Activated naive CD4-positive, alpha-beta T cell treated with anti-CD3 and anti-CD28 coated beads for 36 hours (primary cell): ENCODE measurements at regions not wholly inside any gene's neighbourhood (a gene's known extent, or its start where the extent isn't known, plus 50 kb on each side); places are given as distances from the start of the nearest gene placed in this dataset.

ENCODE experiments used
- CTCF ChIA-PET: fragments of 350-600 bp; sonication (Branson Sonifier 250); formaldehyde crosslinking; loops from one replicate; lab custom pipeline; 2021; ENCODE audit warnings: antibody characterized with exemption; lab: Charles Lee
- DNase-seq: peaks from one replicate; pipeline ENCODE4 v3.0.0-alpha.2; 2020
- H3K27ac Mint-ChIP-seq: one replicate; pipeline ENCODE4 v1.8.0; 2021; ENCODE audit warnings: mild to moderate bottlenecking, mixed read lengths
- H3K27me3 Mint-ChIP-seq: one replicate; pipeline ENCODE4 v1.8.0; 2021; ENCODE audit warnings: low read depth, mixed read lengths
- H3K36me3 Mint-ChIP-seq: one replicate; pipeline ENCODE4 v1.8.0; 2021; ENCODE audit warnings: low read depth, mixed read lengths
- H3K4me1 Mint-ChIP-seq: one replicate; pipeline ENCODE4 v1.8.0; 2021; ENCODE audit warnings: low read depth, mixed read lengths
- H3K4me3 Mint-ChIP-seq: one replicate; pipeline ENCODE4 v1.8.0; 2021; ENCODE audit warnings: mild to moderate bottlenecking, moderate library complexity, mixed read lengths
- H3K9me3 Mint-ChIP-seq: one replicate; pipeline ENCODE4 v1.8.0; 2021; ENCODE audit warnings: mixed read lengths
- intact Hi-C: fragments of 100-400 bp; cut with micrococcal nuclease; formaldehyde crosslinking; loops from one replicate; pipeline ENCODE4 v1.15.1; 2023

GRCh38 chr6:98498866-98499265, 335.5 kb upstream of the POU3F2 start:
- Mint-ChIP-seq H3K27ac (no peak overlapping the region), H3K4me1 (no peaks in the 10 kb centered on the region), H3K9me3 (no peaks in the 10 kb centered on the region), H3K27me3 (no peaks in the 10 kb centered on the region), H3K36me3 (no peaks in the 10 kb centered on the region), H3K4me3 (no peak overlapping the region)
- DNase-seq, result no peak
- CTCF ChIA-PET, result interaction anchor here (0.6 kb wide), 2 partner anchors 92 to 134 kb away, joined by 3 read pairs; no protein-coding TSS in a partner anchor
- intact Hi-C loops, result no loop called here

GRCh38 chr6:98514073-98514720, 320.2 kb upstream of the POU3F2 start:
- CTCF ChIA-PET, result no interaction called here

GRCh38 chr6:98514796-98515195, 319.6 kb upstream of the POU3F2 start:
- CTCF ChIA-PET, result no interaction called here
- DNase-seq, result no peak
- intact Hi-C loops, result no loop called here
- Mint-ChIP-seq H3K9me3 (peaks cover 1% of the 10 kb centered on the region), H3K36me3 (no peaks in the 10 kb centered on the region), H3K27ac (no peak overlapping the region), H3K27me3 (no peaks in the 10 kb centered on the region), H3K4me1 (no peaks in the 10 kb centered on the region), H3K4me3 (no peak overlapping the region)

More at GRCh38 chr6:98514073-98514720, 320.2 kb upstream of the POU3F2 start:
- DNase-seq, result no peak
- Mint-ChIP-seq H3K4me1 (no peaks in the 10 kb centered on the region), H3K9me3 (no peaks in the 10 kb centered on the region), H3K27ac (no peak overlapping the region), H3K36me3 (no peaks in the 10 kb centered on the region), H3K27me3 (no peaks in the 10 kb centered on the region), H3K4me3 (no peak overlapping the region)
- intact Hi-C loops, result no loop called here

- H3K4me1 Mint-ChIP-seq, result no peaks in the 10 kb centered on the region
- H3K9me3 Mint-ChIP-seq, result peaks cover 6% of the 10 kb centered on the region
- no peak overlapping the region for H3K27ac Mint-ChIP-seq
- H3K27me3 Mint-ChIP-seq, result no peaks in the 10 kb centered on the region
- no peaks in the 10 kb centered on the region for H3K36me3 Mint-ChIP-seq
- no peak overlapping the region for H3K4me3 Mint-ChIP-seq
- intact Hi-C loops, result no loop called here
- no peak for DNase-seq
- CTCF ChIA-PET, result no interaction called here
Observed at GRCh38 chr6:98516206-98516605, 318.2 kb upstream of the POU3F2 start.

- CTCF ChIA-PET, result interaction anchor here (0.7 kb wide), 1 partner anchor 376 kb away, joined by 3 read pairs; no protein-coding TSS in a partner anchor
- H3K27ac Mint-ChIP-seq, result no peak overlapping the region
- H3K4me1 Mint-ChIP-seq, result no peaks in the 10 kb centered on the region
- H3K27me3 Mint-ChIP-seq, result no peaks in the 10 kb centered on the region
- no peak for DNase-seq
- H3K4me3 Mint-ChIP-seq, result no peak overlapping the region
- intact Hi-C loops, result no loop called here
- no peaks in the 10 kb centered on the region for H3K36me3 Mint-ChIP-seq
- H3K9me3 Mint-ChIP-seq, result peaks cover 6% of the 10 kb centered on the region
Observed at GRCh38 chr6:98516866-98517265, 317.5 kb upstream of the POU3F2 start.

- no peak overlapping the region for H3K4me3 Mint-ChIP-seq
- no peaks in the 10 kb centered on the region for H3K4me1 Mint-ChIP-seq
- H3K36me3 Mint-ChIP-seq, result no peaks in the 10 kb centered on the region
- H3K27ac Mint-ChIP-seq, result no peak overlapping the region
- intact Hi-C loops, result no loop called here
- peaks cover 7% of the 10 kb centered on the region for H3K9me3 Mint-ChIP-seq
- no peak for DNase-seq
- no peaks in the 10 kb centered on the region for H3K27me3 Mint-ChIP-seq
- CTCF ChIA-PET, result no interaction called here
Observed at GRCh38 chr6:98525860-98526259, 308.5 kb upstream of the POU3F2 start.

GRCh38 chr6:98526465-98526864, 307.9 kb upstream of the POU3F2 start:
- H3K27ac Mint-ChIP-seq, result no peak overlapping the region
- H3K36me3 Mint-ChIP-seq, result no peaks in the 10 kb centered on the region
- H3K27me3 Mint-ChIP-seq, result no peaks in the 10 kb centered on the region
- H3K4me3 Mint-ChIP-seq, result no peak overlapping the region
- H3K4me1 Mint-ChIP-seq, result no peaks in the 10 kb centered on the region
- CTCF ChIA-PET, result no interaction called here
- H3K9me3 Mint-ChIP-seq, result peaks cover 3% of the 10 kb centered on the region
- intact Hi-C loops, result no loop called here
- no peak for DNase-seq

- peaks cover 3% of the 10 kb centered on the region for H3K9me3 Mint-ChIP-seq
- no peaks in the 10 kb centered on the region for H3K36me3 Mint-ChIP-seq
- H3K4me1 Mint-ChIP-seq, result no peaks in the 10 kb centered on the region
- intact Hi-C loops, result no loop called here
- no peak overlapping the region for H3K4me3 Mint-ChIP-seq
- H3K27ac Mint-ChIP-seq, result no peak overlapping the region
- H3K27me3 Mint-ChIP-seq, result no peaks in the 10 kb centered on the region
- DNase-seq, result no peak
- CTCF ChIA-PET, result no interaction called here
Observed at GRCh38 chr6:98529364-98529763, 305.0 kb upstream of the POU3F2 start.

- Mint-ChIP-seq H3K27me3 (no peaks in the 10 kb centered on the region), H3K36me3 (no peaks in the 10 kb centered on the region), H3K4me3 (no peak overlapping the region), H3K9me3 (peaks cover 3% of the 10 kb centered on the region), H3K4me1 (no peaks in the 10 kb centered on the region), H3K27ac (no peak overlapping the region)
- intact Hi-C loops, result no loop called here
- CTCF ChIA-PET, result no interaction called here
- DNase-seq, result no peak
Observed at GRCh38 chr6:98530732-98531131, 303.6 kb upstream of the POU3F2 start.

- no peaks in the 10 kb centered on the region for H3K36me3 Mint-ChIP-seq
- peaks cover 3% of the 10 kb centered on the region for H3K9me3 Mint-ChIP-seq
- DNase-seq, result no peak
- no peak overlapping the region for H3K27ac Mint-ChIP-seq
- H3K27me3 Mint-ChIP-seq, result no peaks in the 10 kb centered on the region
- intact Hi-C loops, result no loop called here
- H3K4me1 Mint-ChIP-seq, result no peaks in the 10 kb centered on the region
- CTCF ChIA-PET, result no interaction called here
- no peak overlapping the region for H3K4me3 Mint-ChIP-seq
Observed at GRCh38 chr6:98532004-98532403, 302.4 kb upstream of the POU3F2 start.

GRCh38 chr6:98539741-98540140, 294.6 kb upstream of the POU3F2 start:
- no peak overlapping the region for H3K4me3 Mint-ChIP-seq
- intact Hi-C loops, result no loop called here
- no peak for DNase-seq
- H3K4me1 Mint-ChIP-seq, result no peaks in the 10 kb centered on the region
- no peaks in the 10 kb centered on the region for H3K9me3 Mint-ChIP-seq
- H3K27ac Mint-ChIP-seq, result no peak overlapping the region
- H3K27me3 Mint-ChIP-seq, result peaks cover 2% of the 10 kb centered on the region
- CTCF ChIA-PET, result interaction anchor here (0.6 kb wide), 1 partner anchor 68 kb away, joined by 3 read pairs; no protein-coding TSS in a partner anchor
- no peaks in the 10 kb centered on the region for H3K36me3 Mint-ChIP-seq

GRCh38 chr6:98546376-98546775, 288.0 kb upstream of the POU3F2 start:
- CTCF ChIA-PET, result no interaction called here
- Mint-ChIP-seq H3K27ac (no peak overlapping the region), H3K27me3 (no peaks in the 10 kb centered on the region), H3K9me3 (no peaks in the 10 kb centered on the region), H3K4me3 (no peak overlapping the region), H3K36me3 (no peaks in the 10 kb centered on the region), H3K4me1 (no peaks in the 10 kb centered on the region)
- intact Hi-C loops, result no loop called here
- no peak for DNase-seq

- no peaks in the 10 kb centered on the region for H3K27me3 Mint-ChIP-seq
- CTCF ChIA-PET, result no interaction called here
- no peaks in the 10 kb centered on the region for H3K36me3 Mint-ChIP-seq
- no peak overlapping the region for H3K27ac Mint-ChIP-seq
- DNase-seq, result no peak
- no peaks in the 10 kb centered on the region for H3K4me1 Mint-ChIP-seq
- intact Hi-C loops, result no loop called here
- H3K4me3 Mint-ChIP-seq, result no peak overlapping the region
- no peaks in the 10 kb centered on the region for H3K9me3 Mint-ChIP-seq
Observed at GRCh38 chr6:98547151-98547550, 287.2 kb upstream of the POU3F2 start.
